ENCODE measurements at regions not wholly inside any gene's neighbourhood (a gene's known extent, or its start where the extent isn't known, plus 50 kb on each side); places are given as distances from the start of the nearest gene placed in this dataset.

DNA sequence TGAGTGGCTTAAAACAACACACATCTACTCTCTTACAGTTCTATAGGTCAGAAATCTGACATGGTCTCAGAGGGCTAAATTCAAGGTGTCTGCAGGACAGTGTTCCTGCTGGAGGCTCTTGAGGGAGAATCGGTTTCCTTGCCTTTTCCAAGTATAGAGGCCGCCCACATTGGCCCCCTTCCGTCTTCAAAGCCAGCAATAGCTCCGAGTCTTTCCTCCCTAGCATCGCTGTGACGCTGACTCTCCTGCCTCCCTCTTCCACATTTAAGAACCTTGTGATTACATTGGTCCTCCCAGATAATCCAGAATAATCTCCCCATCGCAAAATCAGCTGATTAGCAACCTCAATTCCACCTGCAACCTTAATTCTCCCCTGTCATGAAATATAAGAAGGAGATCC, 81.3 kb upstream of the IER5L start:
- Histone ChIP-seq H3K4me3 (no peak overlapping the region), H3K27me3 (ENCODE audit: control insufficient read depth in 3 of 3, insufficient read depth in 3 of 3, low read length in 2 of 3) (peaks cover 0 to 12% (median 6%) of the 10 kb centered on the region in 3 donors), H3K9ac (ENCODE audit: insufficient read depth in 1 of 2, low read length in 2 of 2) (no peak overlapping the region), H3K4me1 (ENCODE audit: control insufficient read depth in 5 of 5, insufficient read depth in 5 of 5, low read length in 5 of 5) (peaks cover 0 to 6% (median 0%) of the 10 kb centered on the region in 5 donors), H3K9me3 (ENCODE audit: control insufficient read depth in 4 of 4, insufficient read depth in 3 of 4, low read length in 3 of 4) (no peaks in the 10 kb centered on the region), H3K36me3 (ENCODE audit: control insufficient read depth in 4 of 4, insufficient read depth in 4 of 4, low read length in 4 of 4) (no peaks in the 10 kb centered on the region), H3K27ac (ENCODE audit: low read depth in 1 of 2, low read length in 1 of 2) (no peak overlapping the region)
- ATAC-seq (ENCODE audit: insufficient read depth, low FRiP score), result no peak
- DNase-seq, result no peak
- no peak for TF ChIP-seq CTCF (IDR thresholded peaks at IDR 0.05; ENCODE audit: control extremely low read depth, extremely low read depth)
- WGBS, 2 donors, result 77 to 87% methylated on average over 7 of the region's 7 CpGs

- H3K4me3 ChIP-seq, result no peak overlapping the region
- no peak for DNase-seq
- 22 to 23% methylated on average over 18 of the region's 18 CpGs for WGBS, 2 donors
These were observed 80.8 kb upstream of the IER5L start for GRCh38 chr9:129258823-129259301.

DNA sequence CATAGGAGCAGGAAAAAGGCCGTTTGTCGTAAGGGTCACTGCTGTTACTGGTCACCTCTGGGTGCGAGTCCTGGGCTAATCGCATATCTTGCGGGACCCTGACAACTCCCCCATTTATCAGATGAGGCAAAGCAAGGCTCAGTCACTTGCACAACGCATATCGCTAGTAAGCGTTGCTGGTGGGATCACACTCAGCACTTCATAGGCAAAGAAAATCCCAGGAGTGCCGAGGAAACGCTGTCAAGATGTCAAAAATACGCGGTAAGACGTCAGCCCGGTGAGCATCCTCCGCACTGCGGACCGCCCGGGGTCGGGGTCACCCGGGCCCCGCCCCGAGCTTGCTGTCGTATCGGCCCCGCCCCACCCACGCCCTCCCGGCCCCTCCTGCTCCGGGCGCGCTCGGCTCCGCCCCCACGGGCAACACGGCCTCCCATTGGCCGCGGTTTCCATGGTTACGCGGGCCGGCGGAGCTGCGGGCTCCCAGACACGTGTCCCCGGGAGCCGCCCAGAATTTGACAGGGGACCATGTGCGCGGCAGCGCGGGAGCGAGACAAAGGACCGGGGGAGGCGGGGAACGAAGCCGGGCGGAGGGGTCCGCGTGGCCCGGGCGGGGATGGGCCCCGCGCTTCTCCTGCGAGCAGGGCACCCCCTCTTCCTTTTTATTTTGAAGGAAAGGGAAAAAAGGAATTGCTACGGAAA, 80.2 kb upstream of the IER5L start:
- Histone ChIP-seq H3K36me3 (ENCODE audit: control insufficient read depth in 4 of 4, insufficient read depth in 4 of 4, low read length in 4 of 4) (no peaks in the 10 kb centered on the region), H3K9ac (ENCODE audit: insufficient read depth in 1 of 2, low read length in 2 of 2) (no peak overlapping the region), H3K27me3 (ENCODE audit: control insufficient read depth in 3 of 3, insufficient read depth in 3 of 3, low read length in 2 of 3) (peaks cover 0 to 12% (median 6%) of the 10 kb centered on the region in 3 donors), H3K9me3 (ENCODE audit: control insufficient read depth in 4 of 4, insufficient read depth in 3 of 4, low read length in 3 of 4) (no peaks in the 10 kb centered on the region), H3K4me1 (ENCODE audit: control insufficient read depth in 5 of 5, insufficient read depth in 5 of 5, low read length in 5 of 5) (peaks cover 0 to 15% (median 0%) of the 10 kb centered on the region in 5 donors), H3K4me3 (no peak overlapping the region), H3K27ac (ENCODE audit: low read depth in 1 of 2, low read length in 1 of 2) (no peak overlapping the region)
- no peak for TF ChIP-seq CTCF (IDR thresholded peaks at IDR 0.05; ENCODE audit: control extremely low read depth, extremely low read depth)
- WGBS, 2 donors, result 7 to 8% methylated on average over 57 to 62 of the region's 62 CpGs
- peak; percentile 88 to 92 (median 89) for DNase-seq
- ATAC-seq (ENCODE audit: insufficient read depth, low FRiP score), result peak; percentile 80

More at GRCh38 chr9:129258823-129259301, 80.8 kb upstream of the IER5L start:
- Histone ChIP-seq H3K27ac (ENCODE audit: low read depth in 1 of 2, low read length in 1 of 2) (no peak overlapping the region), H3K9me3 (ENCODE audit: control insufficient read depth in 4 of 4, insufficient read depth in 3 of 4, low read length in 3 of 4) (no peaks in the 10 kb centered on the region), H3K9ac (ENCODE audit: insufficient read depth in 1 of 2, low read length in 2 of 2) (no peak overlapping the region), H3K4me1 (ENCODE audit: control insufficient read depth in 5 of 5, insufficient read depth in 5 of 5, low read length in 5 of 5) (peaks cover 0 to 11% (median 0%) of the 10 kb centered on the region in 5 donors), H3K27me3 (ENCODE audit: control insufficient read depth in 3 of 3, insufficient read depth in 3 of 3, low read length in 2 of 3) (peaks cover 0 to 12% (median 6%) of the 10 kb centered on the region in 3 donors), H3K36me3 (ENCODE audit: control insufficient read depth in 4 of 4, insufficient read depth in 4 of 4, low read length in 4 of 4) (no peaks in the 10 kb centered on the region)
- ATAC-seq (ENCODE audit: insufficient read depth, low FRiP score), result no peak
- TF ChIP-seq CTCF (IDR thresholded peaks at IDR 0.05; ENCODE audit: control extremely low read depth, extremely low read depth), result no peak

All from lung (tissue), 11 donors.